Retinal pigment epithelial cell (primary cell): ENCODE measurements at regions not wholly inside any gene's neighbourhood (a gene's known extent, or its start where the extent isn't known, plus 50 kb on each side); places are given as distances from the start of the nearest gene placed in this dataset.
A peak's percentile ranks its signal among the peaks of the same experiment; 100 is the strongest.

Experiments used
- DNase-seq: peaks from one replicate; pipeline ENCODE4 v3.0.0-alpha.2; 2010; ENCODE audit warnings: low read depth
- H3K4me3 ChIP-seq: 2 replicates; pipeline ENCODE4 v1.5.1; 2011; ENCODE audit warnings: mild to moderate bottlenecking, low read length, control low read depth, moderate library complexity
- CTCF ChIP-seq: conservative IDR thresholded peaks from 2 replicates; pipeline ENCODE4 v1.5.1; 2011; ENCODE audit warnings: low read depth, low read length, control low read depth, inconsistent platforms

GRCh38 chr7:12796397-12797127 is 109.1 kb downstream of the ARL4A start:
- H3K4me3 ChIP-seq, result no peak overlapping the region
- TF ChIP-seq CTCF, result no peak
- DNase-seq, result no peak

GRCh38 chr7:12800486-12800885 is 113.1 kb downstream of the ARL4A start:
- no peak for TF ChIP-seq CTCF
- peak; percentile 91 for DNase-seq

GRCh38 chr7:12801107-12801506 is 113.7 kb downstream of the ARL4A start:
- TF ChIP-seq CTCF, result no peak
- DNase-seq, result no peak
- H3K4me3 ChIP-seq, result no peak overlapping the region

More at GRCh38 chr7:12800486-12800885, 113.1 kb downstream of the ARL4A start:
- no peak overlapping the region for H3K4me3 ChIP-seq

GRCh38 chr7:12802070-12802469 is 114.6 kb downstream of the ARL4A start:
- peak; percentile 86 for DNase-seq
- TF ChIP-seq CTCF, result no peak
- no peak overlapping the region for H3K4me3 ChIP-seq

GRCh38 chr7:12803542-12803941 is 116.1 kb downstream of the ARL4A start:
- no peak overlapping the region for H3K4me3 ChIP-seq
- TF ChIP-seq CTCF, result no peak
- DNase-seq, result no peak

- no peak overlapping the region for H3K4me3 ChIP-seq
- no peak for DNase-seq
- TF ChIP-seq CTCF, result no peak
Measured at GRCh38 chr7:12805518-12805928, 118.1 kb downstream of the ARL4A start.

- H3K4me3 ChIP-seq, result no peak overlapping the region
- no peak for DNase-seq
- no peak for TF ChIP-seq CTCF
Measured at GRCh38 chr7:12805957-12806356, 118.5 kb downstream of the ARL4A start.
